ENCODE measurements at regions not wholly inside any gene's neighbourhood (a gene's known extent, or its start where the extent isn't known, plus 50 kb on each side); places are given as distances from the start of the nearest gene placed in this dataset.

GRCh38 chr5:173499471-173500212 lies 116.8 kb downstream of the BOD1 start:
- intact Hi-C loops (cut with micrococcal nuclease) = no loop called here
- Mint-ChIP-seq H3K9me3 (peaks cover 0 to 6% (median under 1%) of the 10 kb centered on the region in 7 donors), H3K36me3 (no peaks in the 10 kb centered on the region), H3K27ac (no peak overlapping the region), H3K4me1 (no peaks in the 10 kb centered on the region), H3K4me3 (no peak overlapping the region), H3K27me3 (ENCODE audit: low read depth in 3 of 3) (peaks cover 2 to 9% (median 3%) of the 10 kb centered on the region in 3 donors)
- H3K27ac ChIP-seq (ENCODE audit: low read depth in 1 of 2, low read length in 2 of 2) = no peak overlapping the region
- no peak overlapping the region for H3K4me2 ChIP-seq (replicated peaks; ENCODE audit: extremely low read depth, low read length, poor library complexity, severe bottlenecking)
- no peak overlapping the region for H3K9ac ChIP-seq (ENCODE audit: insufficient read depth, low read length, poor library complexity, severe bottlenecking)
- 92% methylated on average over 12 of the region's 14 CpGs for WGBS (ENCODE audit: insufficient coverage)
- no peak for DNase-seq
- no peak for TF ChIP-seq CTCF (IDR thresholded peaks at IDR 0.05)
- peaks cover 0 to 3% of the 10 kb centered on the region in 2 donors for H3K9me3 ChIP-seq (replicated peaks in 1 of 2; ENCODE audit: control insufficient read depth in 1 of 2, insufficient read depth in 1 of 2, low read length in 2 of 2)
- H3K4me3 ChIP-seq (replicated peaks in 1 of 3; ENCODE audit: low read depth in 2 of 3, low read length in 3 of 3) = no peak overlapping the region
- peaks cover 0 to 5% of the 10 kb centered on the region in 2 donors for H3K27me3 ChIP-seq (ENCODE audit: control insufficient read depth in 2 of 2, insufficient read depth in 2 of 2, low read length in 2 of 2)
- H4K20me1 ChIP-seq (ENCODE audit: insufficient read depth, low read length) = no peaks in the 10 kb centered on the region
- no peak overlapping the region for H2AFZ ChIP-seq (ENCODE audit: insufficient read depth, low read depth, low read length, poor library complexity, severe bottlenecking)
- H3K4me1 ChIP-seq (ENCODE audit: control insufficient read depth in 1 of 2, insufficient read depth in 2 of 2, low read length in 2 of 2) = no peaks in the 10 kb centered on the region
- no peaks in the 10 kb centered on the region for H3K36me3 ChIP-seq (replicated peaks in 1 of 2; ENCODE audit: control insufficient read depth in 1 of 2, insufficient read depth in 2 of 2, low read length in 2 of 2)
- no peaks in the 10 kb centered on the region for H3K79me2 ChIP-seq (ENCODE audit: insufficient read depth, low read length)

- H3K27ac Mint-ChIP-seq = no peak overlapping the region
- no peaks in the 10 kb centered on the region for H3K79me2 ChIP-seq (ENCODE audit: insufficient read depth, low read length)
Observed at GRCh38 chr5:173498739-173499470, 117.5 kb downstream of the BOD1 start.

More at GRCh38 chr5:173498739-173499470, 117.5 kb downstream of the BOD1 start:
- 85% methylated on average over 14 of the region's 16 CpGs for WGBS (ENCODE audit: insufficient coverage)
- Histone ChIP-seq H3K9ac (ENCODE audit: insufficient read depth, low read length, poor library complexity, severe bottlenecking) (no peak overlapping the region), H3K4me3 (replicated peaks in 1 of 3; ENCODE audit: low read depth in 2 of 3, low read length in 3 of 3) (no peak overlapping the region), H3K27ac (ENCODE audit: low read depth in 1 of 2, low read length in 2 of 2) (no peak overlapping the region), H2AFZ (ENCODE audit: insufficient read depth, low read depth, low read length, poor library complexity, severe bottlenecking) (no peak overlapping the region), H3K4me1 (ENCODE audit: control insufficient read depth in 1 of 2, insufficient read depth in 2 of 2, low read length in 2 of 2) (no peaks in the 10 kb centered on the region), H4K20me1 (ENCODE audit: insufficient read depth, low read length) (no peaks in the 10 kb centered on the region), H3K36me3 (replicated peaks in 1 of 2; ENCODE audit: control insufficient read depth in 1 of 2, insufficient read depth in 2 of 2, low read length in 2 of 2) (no peaks in the 10 kb centered on the region), H3K27me3 (ENCODE audit: control insufficient read depth in 2 of 2, insufficient read depth in 2 of 2, low read length in 2 of 2) (peaks cover 0 to 10% of the 10 kb centered on the region in 2 donors), H3K4me2 (replicated peaks; ENCODE audit: extremely low read depth, low read length, poor library complexity, severe bottlenecking) (no peak overlapping the region), H3K9me3 (replicated peaks in 1 of 2; ENCODE audit: control insufficient read depth in 1 of 2, insufficient read depth in 1 of 2, low read length in 2 of 2) (no peaks in the 10 kb centered on the region)
- no peak for TF ChIP-seq CTCF (IDR thresholded peaks at IDR 0.05)
- no peak for DNase-seq
- no peak overlapping the region for H3K4me3 Mint-ChIP-seq
- peaks cover 0 to 3% (median 0%) of the 10 kb centered on the region in 7 donors for H3K9me3 Mint-ChIP-seq
- H3K27me3 Mint-ChIP-seq (ENCODE audit: low read depth in 3 of 3) = peaks cover 3 to 13% (median 8%) of the 10 kb centered on the region in 3 donors
- no peaks in the 10 kb centered on the region for H3K4me1 Mint-ChIP-seq
- intact Hi-C loops (cut with micrococcal nuclease) = no loop called here
- H3K36me3 Mint-ChIP-seq = no peaks in the 10 kb centered on the region
